Left lung (tissue), 4 donors: ENCODE measurements at regions not wholly inside any gene's neighbourhood (a gene's known extent, or its start where the extent isn't known, plus 50 kb on each side); places are given as distances from the start of the nearest gene placed in this dataset.

Source experiments
- ATAC-seq: fragments of 200-7000 bp; cut with Tn5 transposase; one replicate; pipeline ENCODE4 v1.9.1; 2020; ENCODE audit warnings: moderate library complexity
- DNase-seq, 4 donors: peaks; one replicate each; pipeline ENCODE4 v3.0.0-alpha.2; 2013 to 2020
- H3K27ac ChIP-seq, 2 donors: fragments of 200-600 bp; sonication (generic) in 1 of 2; one replicate each; pipeline versions ENCODE4 v1.5.0 to v1.8.0; 2020 to 2021
- H3K27me3 ChIP-seq, 2 donors: fragments of 200-600 bp; sonication (generic) in 1 of 2; one replicate each; pipeline versions ENCODE4 v1.5.0 to v1.8.0; 2020 to 2021
- H3K36me3 ChIP-seq, 2 donors: fragments of 200-600 bp; sonication (generic) in 1 of 2; one replicate each; pipeline versions ENCODE4 v1.5.0 to v1.8.0; 2020 to 2021
- H3K4me1 ChIP-seq, 2 donors: fragments of 200-600 bp; one replicate each; pipeline ENCODE4 v1.8.0; 2021
- H3K4me3 ChIP-seq, 2 donors: fragments of 200-600 bp; sonication (generic) in 1 of 2; one replicate each; pipeline versions ENCODE4 v1.5.0 to v1.8.0; 2020 to 2021; ENCODE audit warnings: mild to moderate bottlenecking in 1 of 2
- H3K9me3 ChIP-seq, 2 donors: fragments of 200-600 bp; sonication (generic) in 1 of 2; one replicate each; pipeline versions ENCODE4 v1.5.0 to v1.8.0; 2020 to 2021
- CTCF ChIP-seq, 2 donors: fragments of 200-600 bp; sonication (generic) in 1 of 2; IDR thresholded peaks; one replicate each; pipeline versions ENCODE4 v1.5.0 to v1.8.0; 2021; ENCODE audit warnings: antibody characterized with exemption in 2 of 2
- intact Hi-C, 2 donors: fragments of 100-400 bp; cut with DNase I; formaldehyde crosslinking; loops; one replicate each; pipeline versions ENCODE4 v1.11.2 to v1.14.2; 2022
- donor health status: DM: no; HTN: yes; CAD: no.
- donor health status: DM: no; HTN: no; CAD: no.

- no peaks in the 10 kb centered on the region for H3K9me3 ChIP-seq
- peak; percentile 72 for ATAC-seq
- intact Hi-C loops = no loop called here
- no peaks in the 10 kb centered on the region for H3K36me3 ChIP-seq
- H3K4me3 ChIP-seq = no peak overlapping the region
- no peak overlapping the region for H3K27ac ChIP-seq
- no peaks in the 10 kb centered on the region for H3K4me1 ChIP-seq
- H3K27me3 ChIP-seq = no peaks in the 10 kb centered on the region
- no peak for TF ChIP-seq CTCF (IDR thresholded peaks at IDR 0.05)
- no peak for DNase-seq
These were observed 51.6 kb upstream of the THUMPD3 start for GRCh38 chr3:9311228-9311627.
